HG03432 (cell line): ENCODE measurements at regions not wholly inside any gene's neighbourhood (a gene's known extent, or its start where the extent isn't known, plus 50 kb on each side); places are given as distances from the start of the nearest gene placed in this dataset.
"Not testable (repeated sequence)": the region's sequence is repeated elsewhere in the genome, so short reads cannot be mapped to it uniquely, and the experiment has no call there.

Source experiments
- ATAC-seq: cut with Tn5 transposase; IDR thresholded peaks from one replicate; pipeline ENCODE4 v1.9.1; 2021; ENCODE audit warnings: mild to moderate bottlenecking, moderate library complexity; ENCODE audit not compliant: unreplicated experiment

GRCh38 chr11:23429569-23429968, 569.3 kb upstream of the CCDC179 start:
- ATAC-seq = no peak

GRCh38 chr11:23453522-23453921, 593.2 kb upstream of the CCDC179 start:
- ATAC-seq = no peak

DNA sequence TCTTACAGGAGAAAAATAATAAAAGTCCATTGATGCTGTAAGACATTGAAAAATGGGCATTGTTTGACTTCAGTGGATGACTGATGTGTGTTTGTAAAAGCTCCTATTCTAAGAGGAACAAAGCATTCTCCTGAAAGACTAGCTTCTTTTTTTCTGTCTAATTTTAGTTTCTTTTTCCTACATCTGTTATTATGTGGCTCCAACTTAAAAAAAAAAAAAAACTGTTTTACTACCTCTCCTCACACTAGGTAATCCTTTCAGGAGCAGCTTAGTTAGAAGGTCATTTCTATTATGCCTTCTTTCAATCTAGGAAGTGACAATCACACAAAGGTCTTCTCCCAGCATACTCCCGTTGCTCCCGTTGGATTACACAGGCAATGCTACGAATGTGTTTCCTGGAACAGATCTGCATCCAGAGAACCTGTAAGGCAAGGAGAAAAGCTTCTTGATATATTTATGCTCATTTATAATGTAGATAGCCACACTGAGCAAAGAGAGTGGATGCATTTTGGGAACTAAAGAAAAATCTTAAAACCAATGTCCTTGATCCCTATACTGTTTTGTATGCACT, 595.1 kb upstream of the CCDC179 start:
- ATAC-seq = no peak

DNA sequence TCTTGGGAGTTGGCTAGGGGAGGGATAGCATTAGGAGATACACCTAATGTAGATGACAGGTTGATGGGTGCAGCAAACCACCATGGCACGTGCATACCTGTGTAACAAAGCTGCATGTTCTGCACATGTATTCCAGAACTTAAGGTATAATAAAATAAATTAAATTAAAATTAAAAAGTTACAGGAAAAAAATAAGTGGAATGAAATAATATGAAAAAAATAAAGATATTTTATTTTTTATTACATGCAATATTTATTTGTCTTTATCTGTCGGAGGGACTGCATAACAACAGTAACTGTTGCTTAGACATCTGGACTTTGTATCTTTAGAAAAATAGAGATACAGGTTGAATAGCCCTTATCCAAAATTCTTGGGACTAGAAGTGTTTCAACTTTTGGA, 597.4 kb upstream of the CCDC179 start:
- no peak for ATAC-seq

- ATAC-seq = no peak
Observed at GRCh38 chr11:23471878-23472277, 611.6 kb upstream of the CCDC179 start.

DNA sequence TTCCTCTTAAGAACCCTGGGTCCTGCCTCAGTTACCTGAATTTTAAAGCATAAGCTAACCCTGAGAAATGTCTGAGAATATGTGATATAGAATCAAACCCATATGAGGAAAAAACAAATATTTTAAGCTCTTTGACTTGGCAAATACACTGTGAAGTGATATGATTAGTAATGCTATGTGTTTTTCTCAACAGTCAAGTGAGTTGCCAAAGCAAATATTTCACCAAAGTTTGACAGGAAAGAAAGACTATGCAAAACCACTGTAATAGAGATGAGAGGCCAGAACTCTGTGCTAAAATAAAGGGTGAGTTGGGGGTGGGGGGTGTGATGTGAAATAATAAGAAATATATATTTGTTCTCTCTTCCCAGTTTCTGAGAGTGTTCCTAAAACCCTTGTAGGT, 613.5 kb upstream of the CCDC179 start:
- ATAC-seq = no peak

GRCh38 chr11:23480736-23481135, 620.5 kb upstream of the CCDC179 start:
- no peak for ATAC-seq

- not testable (repeated sequence) for ATAC-seq
Observed at GRCh38 chr11:23484146-23484545, 623.9 kb upstream of the CCDC179 start.

GRCh38 chr11:23484618-23485017, 624.3 kb upstream of the CCDC179 start:
- ATAC-seq = not testable (repeated sequence)

DNA sequence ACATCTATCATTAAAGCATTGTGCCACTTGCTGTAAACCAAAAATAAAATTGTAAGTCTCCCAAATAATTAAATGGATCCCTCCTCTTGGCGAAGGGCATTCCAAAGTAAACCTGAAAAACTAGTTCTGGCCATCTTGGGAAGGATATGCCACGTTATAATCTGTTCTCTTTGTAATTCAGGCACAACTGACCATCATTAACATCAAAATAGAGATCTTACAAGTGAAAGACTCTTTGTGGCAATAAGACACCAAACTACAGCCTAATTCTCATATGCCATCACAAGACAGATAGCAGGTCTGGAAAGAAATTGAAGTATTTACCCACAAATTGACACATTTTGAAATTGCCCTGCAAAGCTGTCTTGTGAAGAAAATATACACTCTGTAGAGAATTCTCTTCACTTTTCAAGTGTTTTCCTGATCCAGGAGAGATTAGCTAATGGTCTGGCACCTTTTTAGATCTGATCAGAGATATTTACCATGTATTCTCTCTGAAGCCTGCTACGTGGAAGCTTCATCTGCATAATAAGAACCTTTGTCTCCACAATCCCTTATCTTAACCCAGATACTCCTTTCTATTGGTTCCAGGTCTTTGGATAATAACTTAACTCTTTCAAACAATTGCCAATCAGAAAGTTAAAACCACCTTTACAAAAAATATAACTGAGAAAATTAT, 630.4 kb upstream of the CCDC179 start:
- ATAC-seq = no peak

DNA sequence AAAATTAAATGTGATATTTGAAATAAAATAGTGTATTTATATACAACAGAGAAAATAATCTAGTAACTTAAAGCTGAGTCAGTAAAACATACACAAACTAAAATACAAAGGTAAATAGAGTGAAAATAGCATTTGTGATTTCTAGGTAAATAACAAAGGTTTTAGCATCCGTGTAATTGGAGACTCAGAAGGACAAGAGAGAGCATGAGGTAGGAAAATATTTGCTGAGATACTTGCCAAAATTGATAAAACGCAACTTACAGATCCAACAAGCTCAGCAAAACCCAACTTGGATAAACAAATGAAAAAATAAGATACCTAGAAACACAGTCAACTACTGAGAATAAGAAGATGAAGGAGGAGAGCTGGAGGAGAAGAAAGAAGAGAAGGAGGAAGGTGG, 634.7 kb upstream of the CCDC179 start:
- no peak for ATAC-seq

- no peak for ATAC-seq
Observed at GRCh38 chr11:23496340-23496739, 636.1 kb upstream of the CCDC179 start.

DNA sequence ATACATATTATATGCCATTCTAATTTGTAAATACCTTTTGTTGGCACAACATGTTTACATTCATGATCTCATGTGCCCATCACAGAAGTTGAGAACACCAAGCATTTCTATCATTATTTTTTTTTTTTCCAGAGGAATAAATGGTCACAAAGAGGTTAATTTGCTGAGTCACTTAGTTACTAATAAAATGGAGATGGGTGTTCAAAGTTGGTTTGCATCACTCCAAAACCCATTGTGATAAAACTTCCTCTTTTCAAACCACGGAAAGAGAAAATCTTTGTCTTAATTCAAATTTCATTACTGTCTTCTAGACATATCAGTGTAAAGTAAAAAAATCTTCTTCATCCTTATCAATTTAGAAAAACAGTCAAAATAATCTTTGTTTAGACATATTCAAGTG, 636.8 kb upstream of the CCDC179 start:
- no peak for ATAC-seq

- no peak for ATAC-seq
Observed at GRCh38 chr11:23502389-23502788, 642.1 kb upstream of the CCDC179 start.

DNA sequence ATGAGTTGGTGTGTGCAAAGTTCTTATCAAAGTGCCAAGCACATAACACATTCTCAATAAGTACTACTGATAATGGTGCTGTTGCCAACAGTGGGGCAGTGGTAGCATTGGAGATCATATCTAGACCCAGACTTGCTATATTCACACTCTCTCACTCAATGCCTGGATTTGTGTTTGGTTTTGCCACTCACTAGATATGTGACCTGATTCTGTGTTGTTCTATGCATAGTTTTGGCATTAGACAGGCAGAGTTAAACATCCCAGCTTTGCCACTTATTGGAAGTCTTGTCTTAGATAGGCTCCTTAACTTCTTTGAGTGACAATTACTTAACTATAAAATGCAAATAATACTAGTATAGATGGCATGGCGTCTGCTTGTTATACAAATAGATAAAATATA, 642.6 kb upstream of the CCDC179 start:
- ATAC-seq = no peak

- peak; percentile 66 for ATAC-seq
Observed at GRCh38 chr11:23509023-23509422, 648.7 kb upstream of the CCDC179 start.

DNA sequence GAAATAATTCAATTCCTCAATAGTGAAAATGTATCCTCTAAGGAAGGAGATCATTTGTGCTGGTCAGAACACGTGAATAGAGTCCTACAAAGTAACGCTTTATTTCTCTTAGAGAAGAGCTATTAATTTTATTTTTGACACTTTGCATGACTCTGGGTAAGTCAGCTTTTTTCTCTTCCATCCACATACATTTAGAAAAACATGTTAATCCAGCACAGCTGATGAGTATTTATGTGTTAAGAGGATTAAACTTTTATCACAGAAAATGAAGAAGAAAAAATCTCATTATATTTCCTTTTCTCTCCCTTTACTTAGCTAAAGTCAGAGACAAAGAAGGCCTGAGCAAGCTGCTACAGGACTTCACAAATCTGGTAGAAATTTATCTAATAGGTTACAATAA, 649.5 kb upstream of the CCDC179 start:
- ATAC-seq = no peak

- ATAC-seq = no peak
Observed at GRCh38 chr11:23519194-23519593, 658.9 kb upstream of the CCDC179 start.

DNA sequence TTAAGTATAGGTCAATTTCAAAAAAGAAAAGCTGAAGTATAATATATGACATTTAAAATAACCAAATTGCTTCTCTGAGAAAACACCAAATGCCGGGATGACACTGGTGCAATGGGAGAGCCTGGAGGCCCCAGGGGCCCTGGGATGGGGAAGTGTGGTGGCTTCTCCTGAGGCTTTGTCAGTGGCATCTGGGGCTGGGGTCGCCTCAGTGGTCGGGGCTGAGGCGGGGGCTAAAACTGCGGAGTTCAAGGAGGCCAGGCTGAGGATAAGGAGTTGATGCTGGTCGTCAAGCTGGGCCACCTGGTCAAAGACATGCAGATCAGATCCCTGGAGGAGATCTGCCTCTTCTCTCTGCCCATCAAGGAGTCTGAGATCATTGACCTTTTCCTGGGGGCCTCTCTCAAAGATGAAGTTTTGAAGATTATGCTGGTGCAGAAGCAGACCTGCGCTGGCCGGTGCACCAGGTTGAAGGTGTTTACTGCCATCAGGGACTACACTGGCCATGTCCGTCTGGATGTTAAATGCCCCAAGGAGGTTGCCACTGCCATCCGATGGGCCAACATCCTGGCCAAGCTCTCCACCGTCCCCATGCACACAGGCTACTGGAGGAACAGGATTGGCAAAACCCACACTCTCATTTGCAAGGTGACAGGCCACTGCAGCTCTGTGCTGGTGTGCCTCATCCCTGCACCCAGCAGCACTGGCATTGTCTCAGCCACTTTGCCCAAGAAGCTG, 660.1 kb upstream of the CCDC179 start:
- ATAC-seq = no peak

DNA sequence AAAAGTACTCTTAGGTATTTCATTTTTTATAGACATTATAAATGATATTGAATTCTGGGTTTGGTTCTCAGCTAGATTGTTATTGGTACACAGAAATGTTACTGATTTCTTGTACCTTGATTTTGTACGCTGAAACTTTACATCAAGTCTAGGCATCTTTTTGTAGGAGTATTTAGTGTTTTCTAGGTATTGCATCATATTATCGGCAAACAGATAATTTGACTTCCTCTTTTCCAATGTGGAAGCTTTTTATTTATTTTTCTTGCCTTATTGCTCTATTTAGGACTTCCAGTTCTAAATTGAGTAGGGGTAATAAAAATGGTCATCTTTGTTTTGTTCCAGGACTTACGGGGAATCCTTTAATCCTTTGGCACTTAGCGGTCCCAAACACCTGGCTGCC, 676.6 kb upstream of the CCDC179 start:
- no peak for ATAC-seq

GRCh38 chr11:23539556-23539955, 679.3 kb upstream of the CCDC179 start:
- ATAC-seq = no peak

- peak; percentile 92 for ATAC-seq
Observed at GRCh38 chr11:23540101-23540561, 679.9 kb upstream of the CCDC179 start.
